Osteocyte (in vitro differentiated cells): ENCODE measurements at regions not wholly inside any gene's neighbourhood (a gene's known extent, or its start where the extent isn't known, plus 50 kb on each side); places are given as distances from the start of the nearest gene placed in this dataset.

Experiments
- DNase-seq: peaks from one replicate; pipeline ENCODE4 v3.0.0; 2021; ENCODE audit warnings: mixed read lengths; ENCODE audit not compliant: unreplicated experiment; ENCODE audit errors: extremely low spot score
- H3K27ac Mint-ChIP-seq: one replicate; pipeline ENCODE4 v1.8.0; 2021; ENCODE audit warnings: mild to moderate bottlenecking, mixed read lengths; ENCODE audit not compliant: unreplicated experiment
- H3K27me3 Mint-ChIP-seq: one replicate; pipeline ENCODE4 v1.8.0; 2021; ENCODE audit warnings: mixed read lengths; ENCODE audit not compliant: unreplicated experiment
- H3K36me3 Mint-ChIP-seq: one replicate; pipeline ENCODE4 v1.8.0; 2021; ENCODE audit warnings: mixed read lengths; ENCODE audit not compliant: unreplicated experiment
- H3K4me1 Mint-ChIP-seq: one replicate; pipeline ENCODE4 v1.8.0; 2021; ENCODE audit warnings: mixed read lengths; ENCODE audit not compliant: unreplicated experiment
- H3K4me3 Mint-ChIP-seq: one replicate; pipeline ENCODE4 v1.8.0; 2021; ENCODE audit warnings: mild to moderate bottlenecking, moderate library complexity, mixed read lengths; ENCODE audit not compliant: unreplicated experiment
- H3K9me3 Mint-ChIP-seq: one replicate; pipeline ENCODE4 v1.8.0; 2021; ENCODE audit warnings: mixed read lengths; ENCODE audit not compliant: unreplicated experiment
- CTCF ChIP-seq: fragments of 200-600 bp; sonication (generic); IDR thresholded peaks from 2 replicates; pipeline ENCODE4 v1.5.0; 2021; ENCODE audit warnings: antibody characterized with exemption, mild to moderate bottlenecking, moderate library complexity

DNA sequence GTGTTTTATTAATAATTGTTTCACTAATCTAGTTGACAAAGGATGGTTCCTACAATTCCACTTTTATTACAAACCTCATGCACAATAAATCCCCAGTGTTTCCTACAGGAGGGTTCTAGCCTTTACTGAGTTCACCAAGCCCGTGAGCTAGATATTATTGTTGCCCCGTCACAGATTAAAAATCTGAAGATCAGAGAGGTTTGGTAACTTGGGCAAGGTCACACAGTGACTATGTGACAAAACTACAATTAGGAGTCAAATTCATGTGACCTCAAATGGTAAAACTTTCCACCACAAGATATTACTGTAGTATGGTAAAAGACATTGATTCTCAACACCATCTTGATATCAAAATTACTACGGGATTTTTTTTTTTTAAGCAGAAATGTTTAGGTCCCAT, 124.6 kb downstream of the BTC start:
- Mint-ChIP-seq H3K27me3 (peaks cover 22% of the 10 kb centered on the region), H3K27ac (no peak overlapping the region), H3K4me3 (no peak overlapping the region), H3K9me3 (no peaks in the 10 kb centered on the region), H3K36me3 (no peaks in the 10 kb centered on the region), H3K4me1 (peaks cover 24% of the 10 kb centered on the region)
- DNase-seq = no peak
- TF ChIP-seq CTCF = no peak

DNA sequence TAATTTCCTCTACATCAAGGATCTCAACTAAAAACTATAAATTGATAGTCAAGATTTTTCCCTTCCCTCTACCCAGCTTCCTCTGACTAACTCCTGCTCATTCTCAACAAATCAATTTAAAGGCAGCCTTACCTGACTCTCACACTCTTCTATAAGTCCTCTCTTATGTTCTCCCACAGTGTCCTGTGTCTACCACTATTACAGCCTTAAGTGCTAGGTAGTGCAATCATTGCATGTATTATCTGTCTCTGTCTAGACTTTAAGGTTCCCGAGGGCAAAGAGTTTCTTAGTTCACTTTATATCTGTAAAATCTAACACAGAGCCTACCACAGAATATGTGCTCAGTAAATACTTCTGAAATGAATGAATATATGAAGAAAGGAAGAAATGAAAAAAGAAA, 123.7 kb downstream of the BTC start:
- H3K27ac Mint-ChIP-seq = no peak overlapping the region
- H3K27me3 Mint-ChIP-seq = peaks cover 27% of the 10 kb centered on the region
- TF ChIP-seq CTCF = no peak
- H3K4me1 Mint-ChIP-seq = peaks cover 20% of the 10 kb centered on the region
- H3K4me3 Mint-ChIP-seq = no peak overlapping the region
- no peaks in the 10 kb centered on the region for H3K36me3 Mint-ChIP-seq
- no peaks in the 10 kb centered on the region for H3K9me3 Mint-ChIP-seq
- DNase-seq = no peak

DNA sequence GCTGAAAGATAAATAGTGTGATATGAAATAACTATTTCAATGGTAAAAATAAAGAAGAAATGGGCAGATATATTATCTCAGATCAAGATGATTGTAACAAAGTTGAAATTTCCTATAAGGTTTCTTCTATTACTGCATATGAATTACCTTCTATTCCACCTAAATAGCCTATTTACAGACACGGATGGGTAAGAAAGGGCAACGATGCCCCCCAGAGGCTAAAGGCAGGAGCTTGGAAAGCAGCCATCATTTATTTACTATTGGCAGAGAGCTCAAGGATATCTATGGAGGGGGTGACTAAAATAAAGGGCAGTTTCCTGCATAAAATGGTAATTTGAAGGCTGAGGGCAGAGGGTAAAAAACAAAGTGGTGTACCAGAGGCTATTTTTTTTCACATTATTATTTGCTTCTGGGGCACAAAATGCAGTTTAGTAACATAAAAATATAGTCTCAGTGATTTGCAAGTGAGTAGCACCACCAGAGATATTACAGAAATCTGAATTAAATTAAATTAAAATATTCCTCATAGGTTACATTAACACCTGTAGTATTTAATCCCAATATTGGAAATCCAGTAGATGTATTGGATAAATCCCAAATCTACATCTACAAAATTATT, 123.1 kb downstream of the BTC start:
- peak; percentile 88 for TF ChIP-seq CTCF
- Mint-ChIP-seq H3K36me3 (no peaks in the 10 kb centered on the region), H3K27ac (no peak overlapping the region), H3K4me3 (no peak overlapping the region), H3K9me3 (no peaks in the 10 kb centered on the region), H3K4me1 (peaks cover 18% of the 10 kb centered on the region), H3K27me3 (peaks cover 27% of the 10 kb centered on the region)
- no peak for DNase-seq

DNA sequence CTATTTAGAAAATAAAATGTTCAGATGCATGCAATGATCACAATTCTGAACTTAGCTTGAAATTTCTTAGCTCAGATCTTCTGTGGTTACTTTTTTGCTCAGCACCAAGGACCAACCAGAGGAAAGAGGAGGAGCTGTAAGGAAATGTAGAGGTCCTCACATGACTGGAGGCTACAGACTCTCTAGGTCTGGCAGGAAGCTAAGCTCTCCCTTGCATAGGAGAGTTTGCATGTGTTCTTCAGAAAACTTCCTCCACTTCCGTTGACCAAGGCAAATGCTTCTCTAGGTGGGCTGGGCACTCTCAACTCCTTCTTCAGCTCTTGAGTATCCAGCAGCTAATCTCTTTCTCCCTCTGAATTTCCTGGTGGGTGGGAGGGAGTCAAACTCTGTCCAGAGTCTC, 119.6 kb downstream of the BTC start:
- peaks cover 43% of the 10 kb centered on the region for H3K27me3 Mint-ChIP-seq
- no peaks in the 10 kb centered on the region for H3K36me3 Mint-ChIP-seq
- no peak for DNase-seq
- peaks cover 2% of the 10 kb centered on the region for H3K4me1 Mint-ChIP-seq
- peaks cover 5% of the 10 kb centered on the region for H3K9me3 Mint-ChIP-seq
- no peak overlapping the region for H3K27ac Mint-ChIP-seq
- TF ChIP-seq CTCF = no peak
- no peak overlapping the region for H3K4me3 Mint-ChIP-seq

DNA sequence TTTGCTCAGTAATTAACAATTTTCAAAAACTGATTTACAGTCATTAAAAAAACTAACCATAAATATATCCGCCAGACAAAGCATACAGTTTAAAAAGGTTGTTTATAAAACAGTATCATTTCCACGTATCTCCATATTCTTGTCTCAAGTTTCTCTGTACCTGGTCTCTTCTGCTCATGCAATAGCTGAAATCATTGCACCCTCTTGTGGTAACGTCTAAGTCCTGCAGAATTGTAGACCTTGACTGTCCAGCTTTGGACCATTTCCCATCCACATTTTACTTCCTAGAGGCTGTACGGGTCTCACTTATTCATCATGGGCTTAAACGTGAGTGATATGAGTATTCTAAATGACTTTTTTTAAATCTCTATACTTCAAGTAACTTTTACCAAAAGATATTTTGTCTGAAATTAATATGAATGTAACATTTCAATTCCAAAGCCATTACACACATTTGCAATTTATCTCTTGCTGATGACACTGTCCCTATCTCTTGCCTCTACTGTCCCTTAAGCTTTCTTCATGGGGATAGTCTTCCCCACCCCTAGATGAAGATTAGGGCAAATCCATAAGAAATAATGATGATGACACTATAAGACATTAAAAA, 118.5 kb downstream of the BTC start:
- no peak overlapping the region for H3K27ac Mint-ChIP-seq
- no peak overlapping the region for H3K4me3 Mint-ChIP-seq
- H3K36me3 Mint-ChIP-seq = no peaks in the 10 kb centered on the region
- DNase-seq = no peak
- H3K9me3 Mint-ChIP-seq = peaks cover 5% of the 10 kb centered on the region
- H3K4me1 Mint-ChIP-seq = peaks cover 2% of the 10 kb centered on the region
- peaks cover 46% of the 10 kb centered on the region for H3K27me3 Mint-ChIP-seq
- TF ChIP-seq CTCF = peak; percentile 89
